Cardiac fibroblast (primary cell): ENCODE measurements at regions not wholly inside any gene's neighbourhood (a gene's known extent, or its start where the extent isn't known, plus 50 kb on each side); places are given as distances from the start of the nearest gene placed in this dataset.

ENCODE experiments used
- DNase-seq, 2 donors: peaks; one replicate each; pipeline versions ENCODE4 v3.0.0 to v3.0.0-alpha.2; 2010; ENCODE audit warnings: low read depth in 2 of 2
- H3K4me3 ChIP-seq, 2 donors: replicated peaks in 1 of 2; 1 replicate in 1 of 2; 2 replicates in 1 of 2; pipeline ENCODE4 v1.5.1; 2011; ENCODE audit warnings: low read depth in 2 of 2, low read length in 2 of 2, mild to moderate bottlenecking in 2 of 2, moderate library complexity in 1 of 2
- TF ChIP-seq, protein P1 (sequence below): IDR thresholded peaks from one replicate; pipeline ENCODE4 v1.5.1; 2011; ENCODE audit warnings: low read depth, mild to moderate bottlenecking, low read length, inconsistent platforms

DNA sequence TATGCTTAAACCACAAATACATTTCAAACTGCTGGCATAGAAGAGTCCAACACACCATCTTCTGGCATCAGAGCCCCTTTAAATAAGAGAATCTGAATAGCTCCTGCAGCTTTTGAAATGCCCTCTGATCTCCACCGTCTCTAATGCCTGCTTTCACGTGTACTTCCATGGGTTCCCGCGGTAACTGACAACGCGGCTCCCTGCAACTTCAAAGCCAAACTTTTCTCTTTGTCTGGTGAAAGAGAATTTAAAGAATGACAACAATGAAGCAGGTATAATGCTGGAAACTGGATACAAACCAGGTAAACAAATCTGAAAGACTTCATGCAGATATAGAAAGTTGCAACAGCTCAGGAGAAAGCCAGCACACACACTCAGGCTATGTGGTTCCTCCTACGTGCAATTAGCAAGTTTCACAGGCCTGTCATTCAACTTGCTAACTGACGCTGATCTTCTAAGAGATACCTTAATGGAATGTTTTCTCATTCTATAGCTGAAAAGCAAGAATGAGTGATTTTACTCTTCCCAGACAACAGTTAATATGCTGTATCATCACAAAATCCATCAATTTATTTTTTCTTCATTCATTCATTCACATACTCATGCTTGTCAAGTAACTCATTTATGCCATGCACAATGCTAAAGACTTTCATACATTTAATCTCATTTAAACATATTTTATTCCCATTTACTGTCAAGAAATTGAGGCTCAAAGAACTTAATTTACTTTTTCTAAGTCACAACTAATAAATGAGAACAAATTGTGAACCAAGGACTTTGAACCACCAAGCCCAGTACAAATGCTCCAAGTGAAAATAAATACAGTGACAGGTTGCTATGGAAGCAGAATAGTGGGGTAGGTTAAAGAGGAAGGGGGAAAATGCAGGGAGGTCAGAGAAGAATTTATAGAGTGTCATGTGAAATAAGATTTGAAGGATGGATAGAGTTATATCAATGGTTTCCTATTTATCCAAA, 202.7 kb upstream of the SNX7 start:
- H3K4me3 ChIP-seq = no peak overlapping the region
- TF ChIP-seq, protein P1, sequence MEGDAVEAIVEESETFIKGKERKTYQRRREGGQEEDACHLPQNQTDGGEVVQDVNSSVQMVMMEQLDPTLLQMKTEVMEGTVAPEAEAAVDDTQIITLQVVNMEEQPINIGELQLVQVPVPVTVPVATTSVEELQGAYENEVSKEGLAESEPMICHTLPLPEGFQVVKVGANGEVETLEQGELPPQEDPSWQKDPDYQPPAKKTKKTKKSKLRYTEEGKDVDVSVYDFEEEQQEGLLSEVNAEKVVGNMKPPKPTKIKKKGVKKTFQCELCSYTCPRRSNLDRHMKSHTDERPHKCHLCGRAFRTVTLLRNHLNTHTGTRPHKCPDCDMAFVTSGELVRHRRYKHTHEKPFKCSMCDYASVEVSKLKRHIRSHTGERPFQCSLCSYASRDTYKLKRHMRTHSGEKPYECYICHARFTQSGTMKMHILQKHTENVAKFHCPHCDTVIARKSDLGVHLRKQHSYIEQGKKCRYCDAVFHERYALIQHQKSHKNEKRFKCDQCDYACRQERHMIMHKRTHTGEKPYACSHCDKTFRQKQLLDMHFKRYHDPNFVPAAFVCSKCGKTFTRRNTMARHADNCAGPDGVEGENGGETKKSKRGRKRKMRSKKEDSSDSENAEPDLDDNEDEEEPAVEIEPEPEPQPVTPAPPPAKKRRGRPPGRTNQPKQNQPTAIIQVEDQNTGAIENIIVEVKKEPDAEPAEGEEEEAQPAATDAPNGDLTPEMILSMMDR = no peak
- DNase-seq = no peak

GRCh38 chr1:98457248-98457647, 204.3 kb upstream of the SNX7 start:
- TF ChIP-seq, protein P1 = no peak
- no peak for DNase-seq
- H3K4me3 ChIP-seq = no peak overlapping the region

DNA sequence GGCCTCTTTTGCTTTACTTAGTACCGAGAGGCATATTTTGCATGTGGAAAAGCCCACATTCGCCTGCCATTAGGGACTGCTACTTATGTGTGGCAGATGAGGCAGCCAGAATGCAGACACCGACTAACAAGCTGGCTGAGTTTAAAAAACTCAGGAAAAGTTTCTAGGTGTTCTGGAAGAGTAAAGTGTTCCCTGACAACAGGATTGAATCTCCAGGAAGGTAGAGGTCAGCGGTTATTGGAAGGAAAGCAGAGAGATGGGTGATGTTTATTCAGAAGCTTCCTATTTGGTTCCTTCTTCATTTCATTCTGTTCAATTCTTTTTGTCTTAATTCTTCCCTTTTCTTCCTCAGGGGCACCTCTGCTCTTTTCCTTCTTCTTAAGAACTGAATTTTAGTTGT, 206.9 kb upstream of the SNX7 start:
- no peak for DNase-seq
- no peak overlapping the region for H3K4me3 ChIP-seq
- TF ChIP-seq, protein P1 = no peak

DNA sequence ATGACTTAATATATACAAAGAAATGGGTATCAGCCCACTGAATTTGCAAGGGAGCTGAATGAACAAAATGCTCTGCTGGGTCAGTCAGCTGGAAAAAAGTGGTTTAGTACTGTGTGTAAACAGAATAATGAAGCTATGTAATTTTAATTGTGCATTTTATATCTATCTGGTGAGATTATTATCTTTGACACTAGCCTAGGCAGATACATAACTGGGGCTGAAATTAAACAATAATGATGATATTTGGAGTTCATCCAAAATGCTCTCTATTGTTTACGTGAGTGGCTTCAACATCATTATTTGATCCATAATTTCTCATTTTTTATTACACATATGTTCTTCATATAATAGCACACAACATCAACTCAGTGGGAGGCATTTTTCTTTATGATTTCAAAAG, 208.5 kb upstream of the SNX7 start:
- H3K4me3 ChIP-seq = no peak overlapping the region
- no peak for DNase-seq
- TF ChIP-seq, protein P1 = no peak

GRCh38 chr1:98452162-98452561, 209.4 kb upstream of the SNX7 start:
- no peak overlapping the region for H3K4me3 ChIP-seq
- TF ChIP-seq, protein P1 = no peak
- peak in 1 of 2 donors; percentile 5 for DNase-seq

- TF ChIP-seq, protein P1 = no peak
- no peak overlapping the region for H3K4me3 ChIP-seq
- no peak for DNase-seq
These were observed 220.2 kb upstream of the SNX7 start for GRCh38 chr1:98441281-98441680.

GRCh38 chr1:98439471-98439870, 222.1 kb upstream of the SNX7 start:
- TF ChIP-seq, protein P1 = no peak
- no peak overlapping the region for H3K4me3 ChIP-seq
- DNase-seq = no peak
